ENCODE measurements at regions not wholly inside any gene's neighbourhood (a gene's known extent, or its start where the extent isn't known, plus 50 kb on each side); places are given as distances from the start of the nearest gene placed in this dataset.

DNA sequence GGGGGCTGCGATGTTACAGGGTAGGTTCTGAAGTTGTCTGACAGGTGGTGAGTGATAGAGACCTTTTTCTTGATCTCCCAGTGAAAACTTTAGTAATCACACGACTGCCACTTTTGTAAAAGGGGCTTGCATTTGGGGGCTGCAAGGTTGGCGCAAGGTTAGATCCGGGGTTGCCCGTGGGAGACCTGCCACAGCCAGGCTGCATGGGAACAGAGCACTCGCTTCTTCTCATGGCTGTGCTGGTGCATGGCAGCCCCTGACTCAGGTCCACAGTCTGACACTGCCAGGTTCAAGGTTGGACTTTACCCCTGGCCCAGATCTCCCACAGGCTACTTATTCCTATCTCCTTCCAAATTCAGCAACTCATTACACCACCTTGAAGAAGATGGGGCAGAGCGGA, 1190.4 kb downstream of the UQCRFS1 start:
- no peak for TF ChIP-seq CTCF (IDR thresholded peaks at IDR 0.05; ENCODE audit: low read depth, low read length, missing control alignments)
- DNase-seq (ENCODE audit: low read depth): no peak
- H3K4me3 ChIP-seq (ENCODE audit: low read depth, low read length): no peak overlapping the region

DNA sequence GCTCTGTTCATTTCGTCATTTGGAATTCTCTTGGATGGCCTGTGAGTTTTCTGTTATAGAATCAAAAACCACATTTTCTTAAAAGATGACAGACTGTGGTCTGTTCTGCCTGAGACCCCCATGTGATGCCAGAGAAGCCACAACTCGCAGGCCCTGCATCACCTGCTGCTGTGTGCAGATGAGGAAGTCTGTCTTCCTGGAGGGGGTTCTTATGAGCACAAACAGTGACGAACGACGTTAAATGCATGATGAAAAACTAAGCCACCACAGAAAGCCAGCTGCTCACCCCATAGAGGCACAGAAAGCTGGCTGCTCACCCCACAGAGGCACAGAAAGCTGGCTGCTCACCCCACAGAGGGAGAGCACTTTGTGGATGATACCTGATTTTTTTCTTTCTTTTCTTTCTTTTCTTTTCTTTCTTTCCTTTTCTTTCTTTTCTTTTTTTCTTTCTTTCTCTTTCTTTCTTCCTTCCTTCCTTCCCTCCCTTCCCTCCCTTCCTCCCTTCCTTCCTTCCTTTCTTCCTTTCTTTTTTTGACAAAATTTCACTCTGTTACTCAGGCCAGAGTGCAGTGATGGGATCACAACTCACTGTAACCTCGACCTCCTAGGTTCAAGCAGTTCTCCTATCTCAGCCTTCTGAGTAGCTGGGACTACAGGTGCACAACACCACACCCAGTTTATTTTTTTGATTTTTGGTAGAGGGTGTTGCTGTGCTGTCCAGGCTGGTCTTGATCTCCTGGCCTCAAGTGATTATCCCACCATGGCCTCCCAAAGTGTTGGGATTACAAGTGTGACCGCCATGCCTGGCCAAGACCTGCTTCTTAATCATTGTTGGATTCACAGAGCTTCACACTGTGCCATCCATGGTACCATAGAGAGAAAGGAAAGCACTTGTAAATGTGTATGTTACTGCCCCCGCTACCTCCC, 1191.4 kb downstream of the UQCRFS1 start:
- TF ChIP-seq CTCF (IDR thresholded peaks at IDR 0.05; ENCODE audit: low read depth, low read length, missing control alignments): no peak
- no peak for DNase-seq (ENCODE audit: low read depth)
- H3K4me3 ChIP-seq (ENCODE audit: low read depth, low read length): no peak overlapping the region

GRCh38 chr19:28020619-28021258, 1192.2 kb downstream of the UQCRFS1 start:
- DNase-seq (ENCODE audit: low read depth): no peak
- TF ChIP-seq CTCF (IDR thresholded peaks at IDR 0.05; ENCODE audit: low read depth, low read length, missing control alignments): no peak
- H3K4me3 ChIP-seq (ENCODE audit: low read depth, low read length): no peak overlapping the region

DNA sequence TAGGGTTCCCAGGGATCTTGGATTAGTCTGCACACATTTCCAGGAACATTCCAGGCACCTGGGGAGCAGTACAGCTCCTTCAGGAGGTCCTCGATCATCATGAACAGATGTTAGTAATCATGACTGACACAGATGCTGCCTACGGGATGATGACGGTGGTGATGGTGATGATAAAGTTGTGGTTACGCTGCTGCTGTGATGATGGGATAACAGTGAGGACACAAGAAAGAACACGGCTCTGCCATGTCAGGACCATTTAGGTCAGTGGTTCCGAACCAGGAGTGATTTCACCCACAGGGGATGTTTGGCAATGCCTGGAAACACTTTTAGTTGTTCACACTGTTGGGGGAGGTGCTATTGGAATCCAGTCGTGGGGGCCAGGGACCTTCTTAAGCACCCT, 1193.0 kb downstream of the UQCRFS1 start:
- TF ChIP-seq CTCF (IDR thresholded peaks at IDR 0.05; ENCODE audit: low read depth, low read length, missing control alignments): no peak
- no peak overlapping the region for H3K4me3 ChIP-seq (ENCODE audit: low read depth, low read length)
- DNase-seq (ENCODE audit: low read depth): no peak

DNA sequence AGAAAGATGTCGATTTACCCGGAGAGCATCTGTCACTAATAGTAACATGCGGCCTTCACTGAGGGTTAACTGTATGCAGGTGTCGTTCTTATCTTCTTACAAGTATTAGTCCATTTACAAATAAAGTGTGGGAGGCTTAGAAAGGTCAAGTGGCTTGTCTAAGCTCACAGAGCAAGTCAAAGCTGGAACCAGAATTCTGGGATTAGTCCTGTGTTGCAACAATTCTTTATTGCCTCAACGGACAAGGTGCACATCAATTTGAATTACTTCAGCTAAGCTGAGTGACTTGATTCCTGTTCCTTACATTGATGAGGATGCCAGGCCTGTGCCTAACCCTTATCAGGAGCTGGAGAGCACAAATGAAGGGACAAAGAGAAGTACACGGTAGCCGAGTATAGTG, 1193.6 kb downstream of the UQCRFS1 start:
- DNase-seq (ENCODE audit: low read depth): no peak
- H3K4me3 ChIP-seq (ENCODE audit: low read depth, low read length): no peak overlapping the region
- TF ChIP-seq CTCF (IDR thresholded peaks at IDR 0.05; ENCODE audit: low read depth, low read length, missing control alignments): no peak

- DNase-seq (ENCODE audit: low read depth): no peak
Observed at GRCh38 chr19:28018499-28018898, 1194.5 kb downstream of the UQCRFS1 start.

More at GRCh38 chr19:28018499-28018898, 1194.5 kb downstream of the UQCRFS1 start:
- TF ChIP-seq CTCF (IDR thresholded peaks at IDR 0.05; ENCODE audit: low read depth, low read length, missing control alignments): no peak
- no peak overlapping the region for H3K4me3 ChIP-seq (ENCODE audit: low read depth, low read length)
